ENCODE measurements at regions not wholly inside any gene's neighbourhood (a gene's known extent, or its start where the extent isn't known, plus 50 kb on each side); places are given as distances from the start of the nearest gene placed in this dataset.
A peak's percentile ranks its signal among the peaks of the same experiment; 100 is the strongest.

GRCh38 chr1:194293851-194294405, 1107.5 kb upstream of the B3GALT2 start:
- no peak for DNase-seq

DNA sequence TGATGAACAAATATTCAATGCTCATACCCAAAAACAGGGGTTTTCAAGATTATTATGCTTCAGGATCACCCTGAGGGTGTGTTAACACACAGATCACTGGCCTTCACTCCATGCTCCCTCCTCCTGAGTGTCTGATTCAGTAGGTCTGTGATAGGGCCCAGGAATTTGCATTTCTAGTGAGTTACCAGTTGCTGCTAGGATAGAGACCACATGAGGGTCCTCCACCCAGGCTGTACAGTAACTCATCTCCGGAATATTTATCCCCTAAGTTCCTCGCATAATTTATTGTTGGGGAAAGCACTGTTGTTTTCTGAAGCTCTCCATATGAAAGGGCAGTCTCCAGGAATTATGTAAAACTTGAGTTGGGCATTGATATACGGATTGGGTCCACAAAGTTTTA, 1106.6 kb upstream of the B3GALT2 start:
- DNase-seq, result no peak

DNA sequence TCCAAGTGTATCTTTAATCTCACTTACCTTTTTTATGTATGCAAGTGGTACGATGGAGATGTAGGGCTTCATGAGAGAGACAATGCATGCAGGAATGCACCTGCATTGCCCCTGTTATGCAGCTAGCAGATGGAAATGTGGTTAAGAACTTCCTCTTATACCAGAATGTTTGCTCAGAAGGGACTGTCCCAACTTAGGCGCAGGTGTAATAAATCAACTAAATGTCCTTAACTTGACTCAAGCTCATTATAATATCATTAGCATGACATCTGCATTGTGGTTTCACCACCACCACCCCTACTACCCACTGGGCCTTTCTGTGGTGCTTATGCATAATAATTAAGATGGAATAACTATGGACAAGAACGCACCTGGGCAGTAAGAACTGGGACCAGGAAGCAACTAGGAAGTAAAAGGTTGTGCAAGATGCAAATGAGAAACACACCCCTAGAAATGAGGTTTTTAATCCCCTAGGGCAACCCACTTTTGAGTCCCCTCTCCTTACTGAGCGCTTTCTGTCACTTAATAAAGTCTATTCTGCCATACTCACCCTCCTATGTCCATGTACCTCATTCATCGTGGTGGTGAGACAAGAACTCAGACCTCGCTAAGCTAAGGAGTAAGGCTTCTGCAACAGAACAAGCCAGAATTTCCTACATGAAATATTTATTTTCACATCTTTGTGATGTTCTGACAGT, 1103.3 kb upstream of the B3GALT2 start:
- peak; percentile 49 for DNase-seq

DNA sequence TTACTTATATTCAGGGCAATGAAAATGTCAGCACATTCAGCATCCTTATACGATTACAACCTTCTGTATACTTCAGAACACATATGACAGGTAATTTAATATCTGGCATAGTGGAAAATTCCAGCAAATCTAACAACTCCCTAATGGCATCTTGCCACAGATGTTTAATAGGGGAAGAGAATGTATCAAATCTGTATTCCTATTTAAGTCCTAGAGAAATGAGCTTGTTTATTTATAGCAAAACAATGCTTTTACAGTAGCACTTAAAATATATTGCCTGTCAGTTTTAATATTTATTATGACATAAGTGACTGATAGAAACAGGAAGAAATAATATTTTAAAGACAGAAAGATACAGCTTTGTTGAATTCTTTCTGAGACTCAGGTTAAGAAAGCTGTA, 1101.8 kb upstream of the B3GALT2 start:
- DNase-seq, result no peak

DNA sequence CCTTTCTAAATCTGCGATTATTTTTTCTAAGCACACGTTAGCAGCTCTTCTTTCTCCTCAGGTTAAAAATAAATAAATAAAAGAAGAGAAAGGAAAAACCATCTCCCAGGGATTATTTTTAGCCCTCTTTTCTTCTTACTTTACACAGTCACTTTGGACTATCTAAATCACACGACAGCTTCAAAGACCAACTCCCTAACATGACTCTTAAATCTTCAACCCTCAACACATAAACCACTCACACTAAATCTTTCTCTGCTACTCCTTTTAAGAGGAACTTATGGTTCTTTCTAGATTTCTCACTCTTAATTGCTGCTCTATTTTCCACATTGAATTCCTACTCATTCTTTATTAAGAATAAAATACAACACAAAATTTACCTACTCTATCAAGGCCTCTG, 1095.0 kb upstream of the B3GALT2 start:
- no peak for DNase-seq

GRCh38 chr1:194280463-194280862, 1094.0 kb upstream of the B3GALT2 start:
- DNase-seq, result no peak

DNA sequence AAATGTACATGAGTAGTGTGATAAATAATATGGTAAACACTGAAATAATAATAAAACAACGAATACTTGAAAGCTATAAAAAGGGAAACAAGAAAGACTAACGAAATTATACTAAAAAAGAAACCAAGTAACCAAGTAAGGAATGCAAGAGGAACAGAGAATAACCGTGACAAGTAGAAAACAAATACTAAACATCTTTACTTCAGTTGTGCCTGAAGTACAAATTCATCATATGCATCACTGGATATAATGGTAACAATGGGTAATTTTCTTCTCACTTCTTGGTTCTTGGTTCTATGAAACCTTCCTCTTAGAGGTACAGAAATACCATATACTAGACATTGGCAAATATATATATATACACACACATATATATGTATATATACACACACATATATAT, 1093.6 kb upstream of the B3GALT2 start:
- DNase-seq, result no peak

- no peak for DNase-seq
These were observed 1091.5 kb upstream of the B3GALT2 start for GRCh38 chr1:194277927-194278326.

DNA sequence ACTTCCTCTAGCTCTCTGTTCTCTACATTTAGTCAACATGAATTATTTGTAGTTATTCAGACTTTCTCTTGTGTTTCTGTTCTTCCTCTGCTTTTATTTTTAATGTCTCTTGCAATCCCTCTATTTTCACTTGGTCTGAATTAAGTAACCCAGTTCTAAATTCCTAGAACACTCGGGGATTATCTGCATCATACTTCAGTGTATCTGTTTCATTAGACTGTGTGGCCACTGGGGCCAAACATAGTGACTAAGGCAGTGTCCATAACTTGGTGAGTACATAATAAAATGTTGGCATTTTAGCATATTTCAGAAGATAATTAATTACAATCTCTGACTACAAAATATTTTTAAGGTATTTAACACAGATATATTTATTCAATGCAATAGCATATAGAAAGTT, 1087.2 kb upstream of the B3GALT2 start:
- DNase-seq, result no peak

GRCh38 chr1:194268839-194269238, 1082.4 kb upstream of the B3GALT2 start:
- no peak for DNase-seq

DNA sequence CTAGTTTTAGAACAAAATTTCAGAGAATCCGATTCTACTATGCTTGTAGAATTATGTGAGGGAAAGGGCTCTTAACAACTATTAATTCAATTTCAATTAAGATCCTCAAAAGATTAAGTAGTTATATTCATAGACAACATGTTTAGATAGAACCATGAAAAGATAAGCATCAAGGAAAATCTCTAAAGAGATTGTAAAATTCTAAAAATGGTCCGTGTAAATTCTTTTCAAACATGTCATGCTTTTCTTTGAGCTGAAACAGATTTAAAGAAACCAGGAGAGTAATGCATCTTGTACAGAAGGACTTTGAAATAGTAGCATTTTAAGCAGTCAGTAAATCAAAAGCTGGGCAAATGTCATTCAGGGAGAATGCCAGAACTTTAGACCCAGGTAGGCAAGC, 1080.6 kb upstream of the B3GALT2 start:
- DNase-seq, result no peak

DNA sequence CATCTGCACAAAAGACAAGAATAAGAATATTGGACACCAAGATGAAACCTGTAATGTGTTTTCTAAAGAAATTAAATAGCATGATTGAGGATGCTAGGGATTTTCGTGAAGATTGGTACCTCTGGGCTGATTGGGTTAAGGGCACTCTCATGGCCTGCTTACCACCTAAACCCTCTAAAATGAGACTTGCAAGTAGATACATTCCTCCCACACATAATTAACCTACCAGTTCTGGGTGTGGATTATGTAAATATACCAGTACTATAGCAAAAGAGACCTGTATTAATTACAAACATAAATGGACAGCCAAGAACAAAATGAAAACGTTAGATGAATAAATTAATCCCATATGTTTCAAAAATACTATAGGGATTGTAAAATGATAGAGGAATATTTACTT, 1069.6 kb upstream of the B3GALT2 start:
- DNase-seq, result no peak

GRCh38 chr1:194252199-194252598, 1065.8 kb upstream of the B3GALT2 start:
- no peak for DNase-seq

- DNase-seq, result no peak
These were observed 1054.8 kb upstream of the B3GALT2 start for GRCh38 chr1:194241215-194241614.

DNA sequence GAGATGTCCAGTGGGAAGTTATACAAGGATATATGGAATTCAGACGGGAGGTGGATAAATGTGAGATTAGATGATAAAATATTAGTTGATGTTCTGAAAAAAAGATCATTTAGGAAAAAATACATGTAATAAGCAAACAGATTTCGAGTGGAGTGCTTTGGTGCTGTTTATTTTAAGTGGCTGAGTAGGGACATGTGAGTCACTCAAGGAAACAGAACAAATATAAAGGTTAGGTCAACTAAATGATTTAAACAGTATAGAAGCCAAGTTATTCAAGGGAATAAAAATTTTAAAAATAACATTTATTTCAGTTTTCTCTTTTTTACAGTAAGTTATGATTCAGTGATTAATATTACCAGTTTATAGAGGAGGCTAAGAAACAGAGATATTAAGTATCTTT, 1046.7 kb upstream of the B3GALT2 start:
- no peak for DNase-seq

DNA sequence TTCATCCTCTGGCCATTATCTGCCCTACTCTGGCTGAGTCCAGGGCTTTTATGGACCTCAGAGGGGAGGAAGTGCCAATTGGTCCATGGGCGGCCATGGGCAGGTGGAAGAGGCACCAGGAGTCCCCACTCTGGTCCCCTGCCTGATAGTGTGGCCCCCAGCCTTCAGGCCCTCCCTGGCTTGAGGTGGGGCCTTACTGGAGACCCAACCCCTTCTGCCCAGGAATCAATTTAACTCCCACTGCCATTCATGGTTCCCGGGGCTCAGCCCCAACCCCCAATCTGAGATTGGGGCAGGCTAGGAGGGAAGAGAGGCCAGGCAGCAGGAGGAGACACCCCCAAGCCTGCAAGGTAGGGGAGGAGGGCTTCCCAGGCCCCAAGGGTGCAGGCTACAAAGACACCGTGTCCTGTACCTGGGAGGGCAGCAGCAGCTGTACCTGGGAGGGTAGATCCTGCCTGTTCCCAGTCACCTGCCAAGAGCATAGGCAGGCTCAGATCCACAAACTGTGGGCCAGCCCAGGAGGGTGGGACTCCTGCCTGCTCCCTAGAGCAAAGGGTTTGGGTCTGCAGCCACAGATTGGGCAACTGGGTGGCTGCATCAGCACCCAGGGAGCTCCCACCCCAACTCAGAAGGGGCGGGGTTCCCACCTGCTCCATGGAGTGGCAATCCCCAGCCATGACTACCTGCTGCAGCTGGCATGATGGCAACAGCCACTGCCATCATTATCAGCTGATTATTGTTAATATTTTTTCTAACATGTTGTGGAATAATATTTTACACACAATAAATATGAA, 1044.1 kb upstream of the B3GALT2 start:
- no peak for DNase-seq

- DNase-seq, result no peak
These were observed 1042.0 kb upstream of the B3GALT2 start for GRCh38 chr1:194228427-194228826.

- no peak for DNase-seq
These were observed 1040.7 kb upstream of the B3GALT2 start for GRCh38 chr1:194227161-194227560.

- DNase-seq, result peak; percentile 8
These were observed 1039.4 kb upstream of the B3GALT2 start for GRCh38 chr1:194225821-194226220.

- no peak for DNase-seq
These were observed 1037.2 kb upstream of the B3GALT2 start for GRCh38 chr1:194223596-194223995.

GRCh38 chr1:194215448-194215847, 1029.0 kb upstream of the B3GALT2 start:
- DNase-seq, result no peak

DNA sequence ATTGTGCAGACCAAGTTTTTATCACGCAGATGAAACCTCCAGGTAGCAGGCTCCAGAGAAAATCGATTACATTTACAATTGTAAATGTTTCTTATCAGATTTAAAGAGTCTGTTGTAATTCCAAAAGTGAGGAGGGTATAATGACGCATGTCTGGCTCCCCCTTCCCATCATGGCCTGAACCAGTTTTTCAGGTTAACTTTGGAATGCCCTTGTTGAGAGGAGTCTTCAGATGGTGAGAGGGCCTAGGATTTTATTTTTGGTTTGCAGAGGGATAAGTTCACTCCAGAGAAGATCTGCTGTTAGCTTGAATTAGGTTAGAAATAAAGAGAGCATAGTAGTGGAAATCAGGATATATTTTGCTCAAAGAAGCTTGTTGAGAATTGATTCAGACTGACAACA, 1028.3 kb upstream of the B3GALT2 start:
- no peak for DNase-seq

- no peak for DNase-seq
These were observed 1023.5 kb upstream of the B3GALT2 start for GRCh38 chr1:194209920-194210319.

DNA sequence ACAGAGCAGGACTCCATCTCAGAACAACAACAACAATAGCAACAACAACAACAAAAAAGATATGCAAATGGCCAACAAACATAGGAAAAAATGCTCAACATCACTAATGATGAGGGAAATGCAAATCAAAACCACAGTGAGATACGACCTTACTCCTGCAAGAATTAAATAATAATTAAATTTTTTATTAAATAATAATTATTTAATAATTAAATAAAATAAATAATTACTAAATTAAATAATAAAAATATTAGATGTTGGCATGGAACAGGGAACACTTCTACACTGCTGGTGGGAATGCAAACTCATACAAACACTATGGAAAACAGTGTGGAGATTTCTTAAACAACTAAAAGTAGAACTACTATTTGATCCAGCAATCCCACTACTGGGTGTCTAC, 1022.3 kb upstream of the B3GALT2 start:
- no peak for DNase-seq

Measured in activated CD4-positive, alpha-beta T cell treated with anti-CD3 and anti-CD28 coated beads, Interleukin-10, Interleukin-2, amounts not matched to agents 100 ng/mL and 50 ng/mL, durations not matched to agents 16 hours and 8 hours (primary cell).